Hypothalamus (tissue), 51 donors: ENCODE measurements at regions not wholly inside any gene's neighbourhood (a gene's known extent, or its start where the extent isn't known, plus 50 kb on each side); places are given as distances from the start of the nearest gene placed in this dataset.

Experiments used
- DNase-seq, 51 donors: peaks; one replicate each; lab custom pipeline; 2025; lab: John Stamatoyannopoulos, UW

DNA sequence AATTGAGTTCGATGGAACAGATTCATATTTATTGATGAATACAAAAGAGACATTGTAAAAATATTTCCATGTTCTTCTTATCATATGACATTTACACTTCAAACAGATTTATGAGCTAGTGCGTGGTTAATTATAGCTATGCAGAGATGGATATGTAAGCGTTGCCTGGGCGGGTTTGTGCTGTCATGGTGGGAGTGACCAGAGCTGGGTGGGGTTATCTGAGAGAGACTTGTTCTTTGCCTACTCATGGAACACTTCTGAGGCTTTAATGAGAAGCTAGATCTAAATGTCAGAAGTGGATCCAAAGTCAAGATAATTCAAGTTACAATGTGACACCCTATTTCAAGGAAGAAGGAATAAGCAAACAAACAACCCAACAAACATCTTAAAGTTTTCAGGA, 162.3 kb upstream of the ZEB2 start:
- DNase-seq, result no peak

DNA sequence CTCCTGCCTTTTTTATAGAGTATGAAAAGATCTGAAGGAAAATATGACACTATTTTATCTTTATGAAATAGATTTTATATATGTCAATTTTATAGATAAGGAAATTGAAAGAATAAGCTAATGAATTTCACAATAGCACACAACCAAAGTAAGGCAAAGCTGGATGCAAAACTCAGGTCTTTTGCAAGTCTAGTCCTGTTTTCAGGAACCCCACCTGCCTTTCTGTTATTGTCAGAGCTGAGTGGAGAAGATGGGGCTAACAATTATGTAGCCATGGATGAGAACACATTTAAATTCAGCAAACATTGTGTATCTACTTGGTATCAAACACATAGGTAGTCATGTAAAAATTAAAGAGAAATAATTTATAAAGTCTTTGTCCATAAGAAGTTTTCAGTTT, 161.5 kb upstream of the ZEB2 start:
- no peak for DNase-seq

DNA sequence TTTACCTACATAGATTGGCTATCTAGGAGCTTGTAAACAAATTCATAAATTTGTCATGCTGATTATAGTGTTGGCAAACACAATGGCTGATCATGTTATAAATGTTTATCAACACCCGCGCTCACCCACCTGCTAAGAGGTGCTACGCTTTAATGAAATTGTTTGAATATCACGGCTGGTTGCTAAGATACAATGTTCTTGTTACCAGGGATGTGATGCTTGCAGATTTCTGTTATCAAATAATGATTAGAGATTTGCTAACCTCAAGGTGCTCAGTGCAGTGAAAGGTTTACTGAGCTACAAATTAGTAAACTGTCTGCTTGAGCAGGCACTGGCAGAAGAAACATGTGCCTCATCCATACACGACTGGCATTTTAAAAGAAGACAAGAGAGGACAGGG, 160.0 kb upstream of the ZEB2 start:
- no peak for DNase-seq

DNA sequence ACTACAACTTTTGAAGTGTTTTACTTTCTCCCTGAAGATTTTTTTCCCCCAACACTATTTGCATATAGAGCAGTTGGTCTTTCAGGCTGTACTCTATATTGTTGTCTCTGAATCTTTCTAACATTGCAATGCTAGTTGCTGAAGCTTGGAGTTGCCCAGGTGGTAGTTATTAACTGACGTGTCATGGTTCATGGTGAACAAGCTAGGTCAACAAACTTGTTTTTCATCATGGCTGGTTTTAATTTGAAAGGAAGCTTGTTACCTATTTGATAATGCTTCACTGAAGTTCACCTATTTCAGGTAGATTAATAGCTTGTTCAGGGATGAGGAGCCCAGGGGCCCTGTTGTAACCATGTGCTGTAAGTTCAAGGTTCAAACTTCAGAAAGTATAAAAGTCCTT, 158.8 kb upstream of the ZEB2 start:
- DNase-seq, result no peak

DNA sequence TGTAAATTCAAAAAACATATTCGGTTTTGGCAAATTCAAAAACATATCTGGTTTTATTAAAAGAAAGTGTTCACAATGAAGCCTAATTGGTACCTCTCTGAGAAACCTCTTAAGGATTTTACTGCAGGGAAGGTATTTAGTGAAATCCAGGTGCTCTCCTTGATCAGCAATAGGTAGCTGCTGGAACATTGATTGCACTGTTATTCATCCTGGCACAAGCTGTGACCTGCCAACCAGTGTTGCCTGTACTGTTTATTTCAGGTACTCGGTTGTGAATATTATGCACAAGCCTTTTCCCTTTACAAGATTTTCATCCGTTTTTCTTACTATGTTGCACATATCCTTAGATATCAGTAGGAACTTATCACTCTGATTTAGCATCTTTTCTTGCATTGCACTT, 155.8 kb upstream of the ZEB2 start:
- no peak for DNase-seq

- DNase-seq, result no peak
Measured at GRCh38 chr2:144675331-144675730, 155.4 kb upstream of the ZEB2 start.

DNA sequence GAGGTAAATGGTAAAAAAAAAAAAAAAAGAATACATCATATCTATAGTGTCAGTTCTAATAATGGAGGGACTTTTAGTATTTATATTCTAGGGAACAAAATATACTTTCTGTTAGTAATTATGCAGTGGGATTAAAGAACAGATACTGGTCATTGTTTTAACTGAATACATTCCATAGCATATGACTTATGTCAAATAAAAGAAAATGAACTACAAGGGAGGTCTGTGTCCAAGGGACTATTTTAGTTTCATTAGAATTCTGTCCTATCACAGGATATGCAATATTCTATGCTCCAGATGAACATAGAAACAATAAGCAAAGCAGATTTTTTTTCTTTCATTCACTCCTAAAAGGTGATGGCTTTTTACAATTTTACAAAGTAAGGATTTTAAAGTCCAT, 154.2 kb upstream of the ZEB2 start:
- DNase-seq, result no peak

DNA sequence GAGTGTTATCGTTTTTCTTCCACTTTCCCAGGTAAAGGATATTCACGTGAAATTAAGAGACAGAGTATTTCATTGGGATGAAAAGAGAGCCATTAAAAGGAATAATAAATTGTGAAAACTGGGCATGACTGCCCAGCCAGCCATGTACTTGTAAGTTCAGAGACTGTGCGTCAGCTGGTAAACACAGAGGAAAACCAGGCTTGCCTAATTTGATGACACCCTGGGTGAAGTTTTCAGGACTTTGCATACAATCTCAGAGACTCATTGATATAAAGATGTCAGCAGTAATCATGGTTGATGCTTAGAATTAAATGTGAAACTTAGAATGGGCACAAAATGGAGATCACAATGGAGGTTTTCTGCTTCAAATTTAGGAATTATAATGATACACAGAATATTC, 153.5 kb upstream of the ZEB2 start:
- DNase-seq, result no peak

DNA sequence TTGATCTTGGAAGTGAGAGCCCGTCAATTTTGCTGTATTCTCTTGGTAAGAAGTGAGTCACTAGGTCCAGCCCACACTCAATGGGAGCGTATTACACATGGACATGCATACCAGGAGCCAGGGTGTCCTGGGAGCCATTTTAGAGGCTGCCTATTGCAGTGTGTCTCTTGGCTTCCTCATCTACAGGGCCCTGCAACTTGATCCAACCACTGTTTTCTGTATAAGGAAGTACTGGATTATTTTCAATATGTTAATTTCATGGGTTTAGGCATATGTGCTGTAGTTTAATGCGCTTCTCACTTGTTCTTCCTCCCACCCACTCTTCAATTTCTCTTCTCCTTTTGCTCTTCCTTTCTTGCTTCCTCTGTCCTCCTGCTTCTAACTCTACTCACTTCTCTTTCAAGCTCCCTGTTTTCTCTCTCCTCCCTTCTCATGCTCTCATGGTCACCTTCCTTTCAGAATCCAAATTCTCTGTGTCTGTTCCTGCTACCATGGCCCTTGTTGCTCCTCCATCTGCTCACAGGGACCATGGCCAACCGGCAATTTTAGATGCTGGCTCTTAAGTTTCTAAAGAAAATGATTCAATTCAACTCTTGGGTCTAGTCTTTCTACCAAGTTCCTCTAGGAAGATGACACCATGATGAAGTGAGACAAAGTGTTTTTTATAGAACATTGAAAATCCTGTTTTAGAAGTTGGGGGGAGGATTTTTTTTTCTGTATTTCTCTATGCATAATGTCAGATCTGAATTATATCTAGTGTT, 152.0 kb upstream of the ZEB2 start:
- DNase-seq, result no peak

DNA sequence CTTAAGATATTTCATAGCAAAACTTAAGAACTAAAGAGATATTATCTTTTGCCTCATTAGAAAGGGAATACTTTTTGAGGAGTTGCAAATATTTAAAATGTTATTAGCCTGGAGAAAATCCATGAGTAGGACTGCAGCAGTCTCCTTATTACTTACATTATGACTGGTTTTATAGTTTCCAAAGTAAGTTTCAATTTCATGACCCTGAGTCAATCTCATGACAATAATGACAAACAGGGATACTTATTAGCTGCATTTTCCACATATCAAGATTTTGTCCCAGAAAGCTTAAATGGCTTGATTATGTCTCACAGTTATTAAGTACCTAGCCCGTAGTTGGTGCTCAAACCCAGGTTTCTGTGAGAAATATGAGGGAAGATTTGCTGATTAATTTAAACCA, 150.8 kb upstream of the ZEB2 start:
- no peak for DNase-seq

GRCh38 chr2:144670080-144670479, 150.2 kb upstream of the ZEB2 start:
- no peak for DNase-seq

GRCh38 chr2:144669196-144669987, 149.5 kb upstream of the ZEB2 start:
- DNase-seq, result no peak

DNA sequence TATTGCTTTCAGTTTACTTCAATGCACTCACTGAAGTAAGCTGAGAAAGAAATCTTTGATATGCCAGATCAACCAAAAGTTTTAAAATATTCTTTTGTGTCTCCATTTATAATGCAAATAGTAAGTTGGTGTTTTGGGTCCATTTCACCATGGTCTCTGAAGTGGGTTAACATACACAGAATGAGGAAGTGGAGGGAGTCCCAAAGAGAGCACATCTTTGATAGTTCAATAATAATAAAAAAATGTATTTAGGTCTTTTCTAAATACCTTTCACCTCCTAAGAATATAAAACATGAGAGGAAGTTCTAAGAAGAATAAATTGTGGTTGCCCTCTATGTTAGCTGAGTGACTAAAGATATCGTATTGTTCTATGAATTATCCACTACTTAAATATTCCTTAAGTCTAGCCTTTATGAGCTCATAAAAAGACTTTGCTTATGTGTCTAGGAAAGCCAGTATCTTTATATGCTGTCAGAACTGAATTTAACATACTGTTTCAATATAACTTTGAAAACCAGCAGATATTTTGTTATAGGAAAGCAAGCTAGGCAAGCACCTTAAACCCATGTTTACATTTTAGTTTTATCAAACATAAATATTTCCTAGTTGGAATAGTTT, 148.7 kb upstream of the ZEB2 start:
- DNase-seq, result no peak

- no peak for DNase-seq
Measured at GRCh38 chr2:144666032-144666431, 146.1 kb upstream of the ZEB2 start.

DNA sequence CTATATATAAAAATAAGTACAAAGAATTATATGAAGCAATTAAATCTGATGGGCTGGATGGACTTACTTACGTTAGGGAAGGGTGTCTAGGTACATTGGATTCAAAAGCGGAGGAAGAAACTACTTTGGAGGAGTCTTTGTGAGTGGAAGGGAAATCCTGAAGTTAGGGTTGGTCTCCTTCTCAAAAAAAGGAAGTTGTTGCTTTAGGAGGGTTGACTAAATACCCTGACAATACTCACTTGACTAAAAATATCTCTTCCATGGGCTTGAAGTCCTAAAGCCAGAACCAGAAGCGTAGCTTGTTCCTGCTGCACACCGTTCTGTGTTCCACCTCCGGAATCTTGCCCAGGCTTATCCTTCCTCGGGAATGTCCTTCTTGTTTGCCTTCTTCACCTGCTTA, 143.3 kb upstream of the ZEB2 start:
- no peak for DNase-seq

GRCh38 chr2:144660518-144661316, 140.8 kb upstream of the ZEB2 start:
- DNase-seq, result no peak

GRCh38 chr2:144659731-144660275, 139.9 kb upstream of the ZEB2 start:
- no peak for DNase-seq

- DNase-seq, result no peak
Measured at GRCh38 chr2:144654523-144654922, 134.6 kb upstream of the ZEB2 start.

- DNase-seq, result no peak
Measured at GRCh38 chr2:144650907-144651306, 131.0 kb upstream of the ZEB2 start.

- DNase-seq, result peak in 17 of 51 donors; percentile 2 to 40 (median 13)
Measured at GRCh38 chr2:144648837-144649465, 129.0 kb upstream of the ZEB2 start.
